ENCODE measurements at regions not wholly inside any gene's neighbourhood (a gene's known extent, or its start where the extent isn't known, plus 50 kb on each side); places are given as distances from the start of the nearest gene placed in this dataset.

DNA sequence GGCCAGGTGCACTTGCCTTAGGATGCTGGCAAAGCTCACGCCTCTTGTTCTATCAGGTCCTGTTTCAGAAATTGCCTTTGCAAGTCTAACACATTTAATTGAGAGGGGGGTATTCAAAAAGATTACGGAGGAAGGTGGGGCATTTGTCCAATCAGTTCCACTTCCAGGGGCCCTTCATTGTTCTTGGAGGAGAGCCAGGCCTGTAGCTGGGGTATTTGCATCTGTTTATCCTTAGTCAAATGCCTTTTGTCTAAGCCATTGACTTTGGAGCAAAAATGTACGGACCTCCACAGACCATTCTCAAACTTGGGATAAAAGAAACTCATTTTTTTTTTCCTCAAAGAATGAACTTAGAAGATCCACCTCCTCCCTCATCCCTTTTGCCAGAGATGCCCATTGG lies 582.0 kb downstream of the BCL11B start:
- no peak for DNase-seq (ENCODE audit: low read depth in 2 of 2)

DNA sequence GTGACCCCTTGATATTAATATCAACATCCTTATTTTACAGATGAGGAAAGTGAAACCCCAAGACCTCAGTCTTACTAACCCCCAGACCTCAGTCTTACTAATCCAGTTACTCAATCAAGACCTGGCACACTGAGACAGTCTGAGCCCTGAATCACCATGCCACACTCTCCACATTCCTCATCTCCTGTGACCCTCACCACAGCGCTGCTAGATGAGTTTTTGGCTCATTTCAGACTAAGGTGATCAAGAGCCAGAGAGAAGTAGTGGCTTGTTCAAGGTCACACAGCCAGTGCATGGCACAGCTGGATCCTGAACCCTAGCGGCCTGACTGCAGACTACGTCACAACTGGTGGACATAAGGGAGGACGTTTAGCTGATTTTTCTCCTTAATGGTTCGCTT lies 579.2 kb downstream of the BCL11B start:
- no peak for DNase-seq (ENCODE audit: low read depth in 2 of 2)

GRCh38 chr14:98694541-98694940 lies 577.5 kb downstream of the BCL11B start:
- DNase-seq (ENCODE audit: low read depth in 2 of 2) = no peak

GRCh38 chr14:98695809-98696208 lies 576.2 kb downstream of the BCL11B start:
- DNase-seq (ENCODE audit: low read depth in 2 of 2) = no peak

DNA sequence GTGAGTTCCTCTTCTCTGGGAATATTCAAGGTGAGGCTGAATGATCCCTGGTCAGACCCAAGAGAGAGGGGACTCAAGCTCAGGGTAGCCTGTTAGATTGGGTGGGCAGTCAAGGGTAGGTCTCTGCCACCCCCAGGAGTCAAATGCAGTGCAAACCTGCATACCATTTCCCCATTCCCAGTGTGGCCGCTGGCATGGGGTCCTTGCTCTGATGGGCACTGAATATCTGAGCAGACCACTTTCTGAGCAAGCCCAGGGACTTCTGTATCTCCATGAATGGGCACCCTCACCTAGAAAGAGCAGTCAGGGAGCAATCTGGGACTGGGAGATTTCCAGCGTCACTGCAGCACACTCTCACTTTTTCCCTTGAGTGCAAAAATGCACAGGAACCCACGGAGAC lies 573.7 kb downstream of the BCL11B start:
- DNase-seq (ENCODE audit: low read depth in 2 of 2) = no peak

- DNase-seq (ENCODE audit: low read depth in 2 of 2) = no peak
Measured at GRCh38 chr14:98700748-98701147, 571.2 kb downstream of the BCL11B start.

GRCh38 chr14:98701377-98701776 lies 570.6 kb downstream of the BCL11B start:
- DNase-seq (ENCODE audit: low read depth in 2 of 2) = no peak

- DNase-seq (ENCODE audit: low read depth in 2 of 2) = peak in 1 of 2 donors; percentile 4
Measured at GRCh38 chr14:98704441-98704840, 567.6 kb downstream of the BCL11B start.

- no peak for DNase-seq (ENCODE audit: low read depth in 2 of 2)
Measured at GRCh38 chr14:98705871-98706300, 566.1 kb downstream of the BCL11B start.

- DNase-seq (ENCODE audit: low read depth in 2 of 2) = no peak
Measured at GRCh38 chr14:98707522-98707921, 564.5 kb downstream of the BCL11B start.

DNA sequence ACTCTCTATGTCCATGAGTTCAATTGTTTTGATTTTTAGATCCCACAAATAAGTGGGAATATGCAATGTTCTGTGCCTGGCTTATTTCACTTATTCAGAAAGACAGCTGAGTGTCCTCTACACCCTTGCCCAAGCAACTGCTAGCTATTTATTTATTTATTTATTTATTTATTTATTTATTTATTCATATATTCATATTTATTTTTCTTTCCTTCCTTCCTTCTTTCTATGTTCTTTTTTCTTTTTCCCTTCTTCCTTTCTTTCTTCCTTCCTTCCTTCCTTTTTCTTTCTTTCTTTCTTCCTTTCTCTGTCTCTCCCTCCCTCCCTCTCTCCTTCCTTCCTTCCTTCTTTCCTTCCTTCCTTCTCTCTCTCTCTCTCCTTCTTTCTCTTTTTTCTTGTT lies 563.4 kb downstream of the BCL11B start:
- DNase-seq (ENCODE audit: low read depth in 2 of 2) = no peak

DNA sequence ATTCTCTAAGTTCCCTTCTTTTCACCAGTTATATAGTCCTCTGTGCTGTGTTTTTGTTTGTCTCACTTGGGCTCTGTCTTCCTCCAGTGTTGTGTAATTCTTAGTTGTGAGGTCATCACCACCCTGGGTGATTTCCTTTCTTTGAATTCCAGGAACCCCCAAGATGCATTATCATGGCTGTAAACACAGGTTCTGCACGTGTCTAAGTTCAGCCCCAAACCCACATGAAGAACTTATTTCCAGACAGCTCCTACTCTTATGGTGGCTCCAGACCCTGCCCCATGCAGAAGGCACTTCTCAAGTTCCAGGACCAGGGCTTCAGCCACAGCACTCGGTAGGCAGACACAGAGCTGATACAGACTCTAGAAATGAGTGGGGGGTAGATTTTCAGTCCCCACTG lies 560.5 kb downstream of the BCL11B start:
- no peak for DNase-seq (ENCODE audit: low read depth in 2 of 2)

DNA sequence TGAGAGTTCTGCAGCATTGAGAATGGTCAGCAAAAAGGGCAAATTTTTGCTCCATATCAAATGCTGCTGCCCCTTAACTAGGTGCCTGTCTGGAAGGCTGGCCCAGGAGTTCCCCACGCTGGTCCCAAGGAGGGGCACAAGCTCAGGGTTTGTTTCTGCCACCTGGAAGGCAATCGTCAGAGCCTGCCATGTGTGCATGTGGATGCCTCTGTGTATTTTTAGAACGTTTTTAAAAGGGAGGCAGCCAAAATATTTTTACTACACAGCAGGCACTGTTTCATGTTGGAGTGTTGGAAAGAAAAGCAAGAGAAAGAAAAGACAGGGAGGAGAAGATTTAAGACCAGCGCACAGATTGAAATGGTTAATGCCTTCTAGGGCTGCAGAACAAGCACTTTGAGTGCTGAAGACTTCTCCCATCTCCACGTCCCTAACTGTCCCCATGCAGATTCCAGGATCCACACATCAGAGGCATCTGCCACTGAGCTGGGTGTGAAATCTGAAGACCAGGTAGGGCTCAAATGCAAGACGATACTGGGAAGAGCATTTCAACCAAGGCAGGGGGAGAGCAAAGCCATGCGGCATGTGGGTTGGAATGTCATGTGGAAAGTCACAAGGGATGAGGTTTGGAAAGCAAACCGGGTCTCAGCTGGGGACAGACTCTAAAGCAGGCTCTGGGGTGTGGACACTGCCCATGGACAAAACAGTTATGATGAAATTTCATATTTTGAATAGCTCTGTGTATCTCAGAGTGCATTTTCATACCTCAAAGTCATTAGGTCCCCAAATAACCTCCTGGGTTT lies 557.2 kb downstream of the BCL11B start:
- DNase-seq (ENCODE audit: low read depth in 2 of 2) = no peak

DNA sequence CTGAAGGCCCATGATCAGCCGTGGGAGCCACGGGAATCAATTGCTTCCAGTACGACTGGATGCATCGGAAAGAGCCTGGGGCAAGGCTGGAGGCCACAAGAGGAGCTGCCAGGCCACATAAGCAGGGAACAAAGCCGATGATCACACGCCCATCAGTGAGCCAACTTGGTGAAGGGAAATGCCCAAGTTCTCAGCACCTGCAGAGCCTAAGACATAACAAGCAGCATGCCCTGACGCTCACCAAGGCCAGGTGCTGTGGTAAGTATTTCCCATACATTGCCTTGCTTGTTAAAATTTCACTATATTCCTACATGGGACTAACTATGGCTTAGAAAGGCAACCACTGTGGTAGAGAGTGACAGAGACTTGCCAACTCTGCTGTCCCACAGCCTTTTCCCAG lies 555.9 kb downstream of the BCL11B start:
- DNase-seq (ENCODE audit: low read depth in 2 of 2) = no peak

DNA sequence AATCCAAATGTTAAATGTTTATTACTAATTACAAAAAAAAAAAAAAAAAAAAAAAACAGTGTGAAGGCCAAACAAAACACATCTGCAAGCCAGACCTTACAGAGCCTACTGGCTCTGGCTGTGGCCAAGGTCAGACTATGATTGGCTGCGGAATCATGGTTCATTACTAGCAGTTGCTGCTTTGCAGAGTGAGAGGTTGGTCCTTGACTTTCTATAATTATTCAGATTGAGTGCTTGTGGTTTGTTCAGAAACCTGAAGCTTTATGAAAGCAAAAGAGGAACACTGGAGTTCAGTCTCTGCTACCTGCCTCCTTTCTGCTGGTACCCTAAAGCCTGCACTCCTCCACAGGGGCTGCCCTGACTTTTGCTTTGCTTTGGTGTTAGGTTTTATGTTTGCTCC lies 550.9 kb downstream of the BCL11B start:
- DNase-seq (ENCODE audit: low read depth in 2 of 2) = no peak

GRCh38 chr14:98724734-98725133 lies 547.3 kb downstream of the BCL11B start:
- no peak for DNase-seq (ENCODE audit: low read depth in 2 of 2)

DNA sequence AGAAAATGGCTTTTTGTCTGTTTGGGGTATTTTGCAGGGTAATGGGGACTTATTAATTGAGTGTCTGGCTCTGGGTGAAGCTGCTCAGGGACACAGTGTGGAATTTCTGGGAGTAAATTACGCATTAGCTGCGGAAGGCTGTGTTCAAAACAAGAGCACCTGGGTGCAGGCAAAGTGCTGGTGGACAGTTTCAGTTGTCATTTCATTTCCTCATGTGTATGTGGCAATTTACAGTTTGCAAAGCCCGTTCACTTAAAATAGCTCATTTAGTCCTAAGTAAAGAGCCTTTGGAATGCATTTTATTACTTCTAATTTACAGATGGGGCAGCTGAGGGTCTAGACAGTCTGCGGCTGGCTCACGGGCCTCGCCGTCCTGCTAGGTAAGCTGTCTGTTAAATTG lies 546.8 kb downstream of the BCL11B start:
- DNase-seq (ENCODE audit: low read depth in 2 of 2) = no peak

DNA sequence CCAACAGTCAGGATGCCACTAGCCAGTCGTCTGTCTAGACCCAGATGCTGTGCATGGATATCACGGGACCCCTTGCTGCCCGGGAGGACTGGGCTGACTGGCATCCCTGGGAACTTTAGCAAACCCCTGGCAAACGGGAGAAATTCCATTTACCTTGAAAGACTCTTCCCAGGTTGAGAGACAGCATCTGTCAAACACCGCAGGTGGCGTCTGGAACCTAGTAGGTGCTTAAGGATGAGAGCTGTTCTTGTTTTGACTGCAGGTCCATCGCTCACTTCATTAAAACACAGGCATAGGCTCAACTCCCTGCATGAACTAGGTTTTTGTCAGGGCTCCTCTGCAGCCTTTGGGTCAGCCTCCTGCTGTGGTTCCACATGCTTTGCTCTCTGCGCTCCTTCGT lies 546.3 kb downstream of the BCL11B start:
- DNase-seq (ENCODE audit: low read depth in 2 of 2) = no peak

GRCh38 chr14:98726585-98727405 lies 545.2 kb downstream of the BCL11B start:
- DNase-seq (ENCODE audit: low read depth in 2 of 2) = no peak

GRCh38 chr14:98728024-98728423 lies 544.0 kb downstream of the BCL11B start:
- DNase-seq (ENCODE audit: low read depth in 2 of 2) = no peak

DNA sequence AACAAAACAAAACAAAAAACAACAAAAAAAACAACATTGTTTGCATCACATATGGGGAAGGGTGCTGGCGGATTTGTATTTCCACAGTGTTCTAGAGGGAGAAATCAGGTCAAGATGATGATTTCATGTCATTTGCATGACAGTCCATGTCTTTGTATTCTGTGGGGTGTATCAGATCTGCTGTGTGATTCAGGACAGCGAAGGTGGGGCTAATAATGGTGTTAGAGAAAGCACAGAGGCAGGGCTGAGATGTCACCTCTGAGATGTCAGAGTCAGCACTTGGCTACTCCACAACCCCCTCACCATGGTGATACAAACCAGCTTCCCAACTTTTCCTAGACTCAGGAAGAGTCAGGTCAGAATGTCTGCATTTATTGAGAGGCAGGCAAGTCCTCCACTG lies 543.2 kb downstream of the BCL11B start:
- no peak for DNase-seq (ENCODE audit: low read depth in 2 of 2)

- DNase-seq (ENCODE audit: low read depth in 2 of 2) = no peak
Measured at GRCh38 chr14:98731286-98731685, 540.7 kb downstream of the BCL11B start.

DNA sequence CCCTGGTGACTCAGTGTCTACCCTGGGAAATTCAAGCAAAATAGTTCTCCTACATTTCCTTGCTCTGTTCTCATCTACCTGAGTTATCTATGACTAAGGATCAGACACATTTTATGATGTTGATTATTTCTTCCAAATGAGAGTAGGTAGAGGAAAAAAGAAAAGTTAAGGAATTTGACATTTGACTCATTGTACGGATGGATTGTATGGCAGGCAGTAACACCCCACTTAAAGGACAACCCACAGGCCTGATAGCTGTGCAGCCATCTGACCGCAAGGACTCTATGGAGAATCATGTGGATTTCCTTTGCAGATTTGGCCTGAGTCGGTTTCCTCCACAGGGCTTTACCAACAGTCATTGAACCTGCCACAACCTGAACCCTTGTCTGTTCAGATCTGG lies 540.3 kb downstream of the BCL11B start:
- DNase-seq (ENCODE audit: low read depth in 2 of 2) = no peak

Measured in stimulated activated CD8-positive, alpha-beta memory T cell treated with anti-CD3 and anti-CD28 coated beads, Interleukin-2, amount 100 ng/mL, for 1 hour (primary cell).